HG03520 (cell line): ENCODE measurements at regions not wholly inside any gene's neighbourhood (a gene's known extent, or its start where the extent isn't known, plus 50 kb on each side); places are given as distances from the start of the nearest gene placed in this dataset.
"Not testable (repeated sequence)": the region's sequence is repeated elsewhere in the genome, so short reads cannot be mapped to it uniquely, and the experiment has no call there.

Experiments used
- ATAC-seq: cut with Tn5 transposase; IDR thresholded peaks from one replicate; pipeline ENCODE4 v1.9.1; 2021; ENCODE audit warnings: mild to moderate bottlenecking, moderate library complexity; ENCODE audit not compliant: unreplicated experiment

- ATAC-seq = no peak
Measured at GRCh38 chr3:110900576-110900975, 171.0 kb upstream of the NECTIN3 start.

GRCh38 chr3:110901536-110901935 is 170.1 kb upstream of the NECTIN3 start:
- ATAC-seq = no peak

GRCh38 chr3:110902453-110903085 is 169.0 kb upstream of the NECTIN3 start:
- ATAC-seq = no peak

GRCh38 chr3:110903771-110904519 is 167.7 kb upstream of the NECTIN3 start:
- no peak for ATAC-seq

- no peak for ATAC-seq
Measured at GRCh38 chr3:110904520-110904890, 167.1 kb upstream of the NECTIN3 start.

GRCh38 chr3:110905121-110905520 is 166.5 kb upstream of the NECTIN3 start:
- ATAC-seq = no peak

- no peak for ATAC-seq
Measured at GRCh38 chr3:110909839-110910238, 161.8 kb upstream of the NECTIN3 start.

- no peak for ATAC-seq
Measured at GRCh38 chr3:110910346-110910955, 161.2 kb upstream of the NECTIN3 start.

GRCh38 chr3:110918963-110919362 is 152.7 kb upstream of the NECTIN3 start:
- no peak for ATAC-seq

GRCh38 chr3:110925798-110926197 is 145.8 kb upstream of the NECTIN3 start:
- ATAC-seq = no peak

GRCh38 chr3:110928016-110928662 is 143.5 kb upstream of the NECTIN3 start:
- no peak for ATAC-seq

GRCh38 chr3:110929816-110930215 is 141.8 kb upstream of the NECTIN3 start:
- no peak for ATAC-seq

- ATAC-seq = no peak
Measured at GRCh38 chr3:110932567-110932966, 139.0 kb upstream of the NECTIN3 start.

GRCh38 chr3:110933821-110934426 is 137.7 kb upstream of the NECTIN3 start:
- no peak for ATAC-seq

- ATAC-seq = no peak
Measured at GRCh38 chr3:110938629-110939028, 133.0 kb upstream of the NECTIN3 start.

- ATAC-seq = no peak
Measured at GRCh38 chr3:110940055-110940454, 131.6 kb upstream of the NECTIN3 start.

GRCh38 chr3:110944782-110945181 is 126.8 kb upstream of the NECTIN3 start:
- ATAC-seq = no peak

GRCh38 chr3:110946810-110947209 is 124.8 kb upstream of the NECTIN3 start:
- no peak for ATAC-seq

- not testable (repeated sequence) for ATAC-seq
Measured at GRCh38 chr3:110949194-110949593, 122.4 kb upstream of the NECTIN3 start.

- no peak for ATAC-seq
Measured at GRCh38 chr3:110955301-110955880, 116.2 kb upstream of the NECTIN3 start.

GRCh38 chr3:110956081-110956480 is 115.5 kb upstream of the NECTIN3 start:
- ATAC-seq = no peak
